ENCODE measurements at regions not wholly inside any gene's neighbourhood (a gene's known extent, or its start where the extent isn't known, plus 50 kb on each side); places are given as distances from the start of the nearest gene placed in this dataset.

GRCh38 chr3:8077126-8077525 is 424.5 kb upstream of the LMCD1 start:
- no peaks in the 10 kb centered on the region for H3K4me1 ChIP-seq (ENCODE audit: insufficient read depth)
- H3K79me2 ChIP-seq = no peaks in the 10 kb centered on the region
- H3K9me2 ChIP-seq (replicated peaks; ENCODE audit: insufficient read depth) = no peaks in the 10 kb centered on the region
- no peaks in the 10 kb centered on the region for H3K9me3 ChIP-seq (ENCODE audit: low read depth)
- no peaks in the 10 kb centered on the region for H4K20me1 ChIP-seq (ENCODE audit: insufficient read depth, poor library complexity, severe bottlenecking)
- TF ChIP-seq EZH2 (IDR thresholded peaks at IDR 0.05; ENCODE audit: borderline replicate concordance) (no peak), EZH2phosphoT487 (IDR thresholded peaks at IDR 0.05; ENCODE audit: low read depth, severe bottlenecking, unreplicated experiment) (no peak)
- TF ChIP-seq, protein P1, sequence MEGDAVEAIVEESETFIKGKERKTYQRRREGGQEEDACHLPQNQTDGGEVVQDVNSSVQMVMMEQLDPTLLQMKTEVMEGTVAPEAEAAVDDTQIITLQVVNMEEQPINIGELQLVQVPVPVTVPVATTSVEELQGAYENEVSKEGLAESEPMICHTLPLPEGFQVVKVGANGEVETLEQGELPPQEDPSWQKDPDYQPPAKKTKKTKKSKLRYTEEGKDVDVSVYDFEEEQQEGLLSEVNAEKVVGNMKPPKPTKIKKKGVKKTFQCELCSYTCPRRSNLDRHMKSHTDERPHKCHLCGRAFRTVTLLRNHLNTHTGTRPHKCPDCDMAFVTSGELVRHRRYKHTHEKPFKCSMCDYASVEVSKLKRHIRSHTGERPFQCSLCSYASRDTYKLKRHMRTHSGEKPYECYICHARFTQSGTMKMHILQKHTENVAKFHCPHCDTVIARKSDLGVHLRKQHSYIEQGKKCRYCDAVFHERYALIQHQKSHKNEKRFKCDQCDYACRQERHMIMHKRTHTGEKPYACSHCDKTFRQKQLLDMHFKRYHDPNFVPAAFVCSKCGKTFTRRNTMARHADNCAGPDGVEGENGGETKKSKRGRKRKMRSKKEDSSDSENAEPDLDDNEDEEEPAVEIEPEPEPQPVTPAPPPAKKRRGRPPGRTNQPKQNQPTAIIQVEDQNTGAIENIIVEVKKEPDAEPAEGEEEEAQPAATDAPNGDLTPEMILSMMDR (IDR thresholded peaks at IDR 0.05; ENCODE audit: poor library complexity) = no peak
- no peak overlapping the region for H3K4me2 ChIP-seq
- H2AFZ ChIP-seq = no peak overlapping the region
- no peak overlapping the region for H3K4me3 ChIP-seq
- H3K27me3 ChIP-seq = no peaks in the 10 kb centered on the region
- no peaks in the 10 kb centered on the region for H3K36me3 ChIP-seq (replicated peaks; ENCODE audit: insufficient read depth, low read depth)
- WGBS (ENCODE audit: low lambda C conversion rate, missing lambda C conversion rate) = 96% methylated on average over 1 of the region's 1 CpG
- H3K27ac ChIP-seq = no peak overlapping the region
- DNase-seq (ENCODE audit: low spot score) = no peak

- no peak for DNase-seq (ENCODE audit: low spot score)
- H3K79me2 ChIP-seq = no peaks in the 10 kb centered on the region
- H3K27ac ChIP-seq = no peak overlapping the region
Measured at GRCh38 chr3:8080464-8080863, 421.2 kb upstream of the LMCD1 start.

GRCh38 chr3:8085498-8085897 is 416.1 kb upstream of the LMCD1 start:
- Histone ChIP-seq H4K20me1 (ENCODE audit: insufficient read depth, poor library complexity, severe bottlenecking) (no peaks in the 10 kb centered on the region), H3K79me2 (no peaks in the 10 kb centered on the region), H3K4me2 (no peak overlapping the region), H3K9me2 (replicated peaks; ENCODE audit: insufficient read depth) (no peaks in the 10 kb centered on the region), H3K27me3 (no peaks in the 10 kb centered on the region), H3K27ac (no peak overlapping the region), H3K36me3 (replicated peaks; ENCODE audit: insufficient read depth, low read depth) (no peaks in the 10 kb centered on the region), H3K9me3 (ENCODE audit: low read depth) (no peaks in the 10 kb centered on the region), H2AFZ (no peak overlapping the region), H3K4me1 (ENCODE audit: insufficient read depth) (no peaks in the 10 kb centered on the region), H3K4me3 (no peak overlapping the region)
- WGBS (ENCODE audit: low lambda C conversion rate, missing lambda C conversion rate) = 94% methylated on average over 2 of the region's 2 CpGs
- TF ChIP-seq EZH2phosphoT487 (IDR thresholded peaks at IDR 0.05; ENCODE audit: low read depth, severe bottlenecking, unreplicated experiment) = no peak
- no peak for TF ChIP-seq EZH2 (IDR thresholded peaks at IDR 0.05; ENCODE audit: borderline replicate concordance)
- TF ChIP-seq, protein P1 (IDR thresholded peaks at IDR 0.05; ENCODE audit: poor library complexity) = no peak
- no peak for DNase-seq (ENCODE audit: low spot score)

More at GRCh38 chr3:8080464-8080863, 421.2 kb upstream of the LMCD1 start:
- Histone ChIP-seq H3K27me3 (no peaks in the 10 kb centered on the region), H3K9me2 (replicated peaks; ENCODE audit: insufficient read depth) (no peaks in the 10 kb centered on the region), H3K9me3 (ENCODE audit: low read depth) (no peaks in the 10 kb centered on the region), H3K4me2 (no peak overlapping the region), H3K4me1 (ENCODE audit: insufficient read depth) (no peaks in the 10 kb centered on the region), H3K4me3 (no peak overlapping the region), H4K20me1 (ENCODE audit: insufficient read depth, poor library complexity, severe bottlenecking) (no peaks in the 10 kb centered on the region), H3K36me3 (replicated peaks; ENCODE audit: insufficient read depth, low read depth) (no peaks in the 10 kb centered on the region), H2AFZ (no peak overlapping the region)
- TF ChIP-seq, protein P1 (IDR thresholded peaks at IDR 0.05; ENCODE audit: poor library complexity) = no peak
- TF ChIP-seq EZH2 (IDR thresholded peaks at IDR 0.05; ENCODE audit: borderline replicate concordance) = no peak
- TF ChIP-seq EZH2phosphoT487 (IDR thresholded peaks at IDR 0.05; ENCODE audit: low read depth, severe bottlenecking, unreplicated experiment) = no peak

GRCh38 chr3:8087951-8088350 is 413.7 kb upstream of the LMCD1 start:
- H3K9me2 ChIP-seq (replicated peaks; ENCODE audit: insufficient read depth) = no peaks in the 10 kb centered on the region
- H3K4me3 ChIP-seq = no peak overlapping the region
- no peaks in the 10 kb centered on the region for H3K36me3 ChIP-seq (replicated peaks; ENCODE audit: insufficient read depth, low read depth)
- H2AFZ ChIP-seq = no peak overlapping the region
- H4K20me1 ChIP-seq (ENCODE audit: insufficient read depth, poor library complexity, severe bottlenecking) = no peaks in the 10 kb centered on the region
- H3K27me3 ChIP-seq = no peaks in the 10 kb centered on the region
- H3K79me2 ChIP-seq = no peaks in the 10 kb centered on the region
- no peak overlapping the region for H3K4me2 ChIP-seq
- no peaks in the 10 kb centered on the region for H3K9me3 ChIP-seq (ENCODE audit: low read depth)
- H3K27ac ChIP-seq = no peak overlapping the region
- no peaks in the 10 kb centered on the region for H3K4me1 ChIP-seq (ENCODE audit: insufficient read depth)
- 89% methylated on average over 3 of the region's 3 CpGs for WGBS (ENCODE audit: low lambda C conversion rate, missing lambda C conversion rate)
- no peak for DNase-seq (ENCODE audit: low spot score)
- TF ChIP-seq EZH2phosphoT487 (IDR thresholded peaks at IDR 0.05; ENCODE audit: low read depth, severe bottlenecking, unreplicated experiment) (no peak), EZH2 (IDR thresholded peaks at IDR 0.05; ENCODE audit: borderline replicate concordance) (no peak)
- TF ChIP-seq, protein P1 (IDR thresholded peaks at IDR 0.05; ENCODE audit: poor library complexity) = no peak
